SK-N-SH (cell line): ENCODE measurements at regions not wholly inside any gene's neighbourhood (a gene's known extent, or its start where the extent isn't known, plus 50 kb on each side); places are given as distances from the start of the nearest gene placed in this dataset.

ENCODE experiments used
- CTCF ChIP-seq: fragments of 200-600 bp; sonication (generic); IDR thresholded peaks from 2 replicates; pipeline ENCODE4 v1.6.1; 2017; ENCODE audit warnings: antibody characterized with exemption, mild to moderate bottlenecking, moderate library complexity
- EP300 ChIP-seq, 2 experiments: IDR thresholded peaks; 2 replicates each; pipeline versions ENCODE4 v1.4.0 to v1.6.1; 2012; ENCODE audit warnings: borderline replicate concordance in 1 of 2, low read depth in 1 of 2, low read length in 1 of 2
- EZH2phosphoT487 ChIP-seq: fragments of 200-600 bp; sonication (generic); IDR thresholded peaks from 2 replicates; pipeline ENCODE4 v1.6.1; 2017; ENCODE audit warnings: low read depth, mixed run types, mild to moderate bottlenecking, antibody characterized with exemption, moderate library complexity, borderline replicate concordance
- GABPA ChIP-seq: IDR thresholded peaks from 2 replicates; pipeline ENCODE4 v1.4.0; 2012; ENCODE audit warnings: low read depth, mild to moderate bottlenecking
- IRF3 ChIP-seq: fragments of 150-350 bp; IDR thresholded peaks from 2 replicates; pipeline ENCODE4 v1.6.1; 2016; ENCODE audit warnings: mild to moderate bottlenecking, low read depth, low read length
- MXI1 ChIP-seq: IDR thresholded peaks from 2 replicates; pipeline ENCODE4 v1.6.1; 2012; ENCODE audit warnings: mild to moderate bottlenecking, low read depth, low read length, improper control_type of control experiment
- PBX3 ChIP-seq: IDR thresholded peaks from 2 replicates; pipeline ENCODE4; 2012
- POLR2AphosphoS5 ChIP-seq: IDR thresholded peaks from 2 replicates; pipeline ENCODE4 v1.6.1; 2012; ENCODE audit warnings: low read depth, low read length
- SMC3 ChIP-seq: IDR thresholded peaks from 2 replicates; pipeline ENCODE4 v1.6.1; 2012; ENCODE audit warnings: low read depth, low read length, improper control_type of control experiment
- USF2 ChIP-seq: fragments of 150-350 bp; IDR thresholded peaks from 2 replicates; pipeline ENCODE4 v1.6.1; 2017; ENCODE audit warnings: antibody characterized with exemption, low read length, low read depth, borderline replicate concordance
- YY1 ChIP-seq: IDR thresholded peaks from 2 replicates; pipeline ENCODE4 v1.4.0; 2012; ENCODE audit warnings: low read depth, mild to moderate bottlenecking

GRCh38 chr22:48205790-48206189 lies 1443.3 kb downstream of the TBC1D22A start:
- no peak for TF ChIP-seq CTCF
- no peak for TF ChIP-seq EZH2phosphoT487
- TF ChIP-seq GABPA = no peak
- no peak for TF ChIP-seq EP300 (IDR thresholded peaks at IDR 0.05; ENCODE audit: borderline replicate concordance in 1 of 2, low read depth in 1 of 2, low read length in 1 of 2)
- TF ChIP-seq IRF3 = no peak
- TF ChIP-seq MXI1 = no peak
- no peak for TF ChIP-seq USF2
- no peak for TF ChIP-seq SMC3
- no peak for TF ChIP-seq YY1
- TF ChIP-seq POLR2AphosphoS5 = no peak
- no peak for TF ChIP-seq PBX3
